ENCODE measurements at regions not wholly inside any gene's neighbourhood (a gene's known extent, or its start where the extent isn't known, plus 50 kb on each side); places are given as distances from the start of the nearest gene placed in this dataset.

DNA sequence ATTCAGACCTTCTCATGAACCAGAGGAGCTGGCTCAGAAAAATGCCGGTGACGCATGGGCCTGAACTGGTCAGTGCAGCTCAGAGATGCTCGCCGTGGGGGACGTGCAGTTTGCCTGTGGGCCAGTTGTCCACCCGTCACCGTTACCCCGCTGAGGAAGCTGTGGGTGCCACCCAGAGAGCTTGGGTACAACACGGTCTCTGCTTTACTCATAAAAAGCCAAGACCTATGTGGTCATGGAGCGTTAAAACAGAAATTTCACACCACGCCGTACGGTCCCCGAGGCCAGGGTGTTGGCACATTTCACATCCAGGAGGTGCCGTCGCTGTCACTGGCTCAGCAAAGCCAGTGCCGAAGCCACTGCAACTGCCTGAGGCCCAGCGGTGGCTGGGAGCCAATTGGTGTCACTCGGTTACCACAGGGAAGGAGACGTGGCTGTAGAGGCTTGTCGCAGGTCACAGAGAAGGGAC lies 120.9 kb downstream of the METRNL start:
- no peak for DNase-seq (ENCODE audit: low read depth)
- no peak overlapping the region for H3K4me3 ChIP-seq (replicated peaks; ENCODE audit: low read depth, low read length)
- TF ChIP-seq, protein P1, sequence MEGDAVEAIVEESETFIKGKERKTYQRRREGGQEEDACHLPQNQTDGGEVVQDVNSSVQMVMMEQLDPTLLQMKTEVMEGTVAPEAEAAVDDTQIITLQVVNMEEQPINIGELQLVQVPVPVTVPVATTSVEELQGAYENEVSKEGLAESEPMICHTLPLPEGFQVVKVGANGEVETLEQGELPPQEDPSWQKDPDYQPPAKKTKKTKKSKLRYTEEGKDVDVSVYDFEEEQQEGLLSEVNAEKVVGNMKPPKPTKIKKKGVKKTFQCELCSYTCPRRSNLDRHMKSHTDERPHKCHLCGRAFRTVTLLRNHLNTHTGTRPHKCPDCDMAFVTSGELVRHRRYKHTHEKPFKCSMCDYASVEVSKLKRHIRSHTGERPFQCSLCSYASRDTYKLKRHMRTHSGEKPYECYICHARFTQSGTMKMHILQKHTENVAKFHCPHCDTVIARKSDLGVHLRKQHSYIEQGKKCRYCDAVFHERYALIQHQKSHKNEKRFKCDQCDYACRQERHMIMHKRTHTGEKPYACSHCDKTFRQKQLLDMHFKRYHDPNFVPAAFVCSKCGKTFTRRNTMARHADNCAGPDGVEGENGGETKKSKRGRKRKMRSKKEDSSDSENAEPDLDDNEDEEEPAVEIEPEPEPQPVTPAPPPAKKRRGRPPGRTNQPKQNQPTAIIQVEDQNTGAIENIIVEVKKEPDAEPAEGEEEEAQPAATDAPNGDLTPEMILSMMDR (IDR thresholded peaks at IDR 0.05; ENCODE audit: low read length, missing control alignments): no peak

DNA sequence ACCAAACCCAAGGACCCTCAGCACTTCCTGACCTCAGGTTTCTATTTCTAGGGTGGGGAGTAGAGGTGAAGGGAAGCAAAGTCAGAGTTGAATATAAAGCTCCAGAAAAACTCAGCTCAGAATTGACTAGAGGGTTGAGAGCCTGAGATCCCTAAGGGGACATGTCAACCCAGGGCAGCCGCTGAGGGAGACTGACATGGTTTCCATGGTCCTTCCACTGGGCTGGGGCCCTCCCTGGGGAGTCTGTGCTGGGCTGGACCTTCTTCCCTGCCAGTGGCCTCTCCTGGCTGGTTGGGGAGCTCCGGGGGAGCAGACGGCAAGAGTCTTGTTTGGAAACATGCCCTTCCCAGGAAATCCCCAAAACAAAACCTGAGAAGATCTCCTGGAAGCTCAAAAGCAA lies 121.3 kb downstream of the METRNL start:
- TF ChIP-seq, protein P1 (IDR thresholded peaks at IDR 0.05; ENCODE audit: low read length, missing control alignments): no peak
- no peak for DNase-seq (ENCODE audit: low read depth)
- H3K4me3 ChIP-seq (replicated peaks; ENCODE audit: low read depth, low read length): no peak overlapping the region

DNA sequence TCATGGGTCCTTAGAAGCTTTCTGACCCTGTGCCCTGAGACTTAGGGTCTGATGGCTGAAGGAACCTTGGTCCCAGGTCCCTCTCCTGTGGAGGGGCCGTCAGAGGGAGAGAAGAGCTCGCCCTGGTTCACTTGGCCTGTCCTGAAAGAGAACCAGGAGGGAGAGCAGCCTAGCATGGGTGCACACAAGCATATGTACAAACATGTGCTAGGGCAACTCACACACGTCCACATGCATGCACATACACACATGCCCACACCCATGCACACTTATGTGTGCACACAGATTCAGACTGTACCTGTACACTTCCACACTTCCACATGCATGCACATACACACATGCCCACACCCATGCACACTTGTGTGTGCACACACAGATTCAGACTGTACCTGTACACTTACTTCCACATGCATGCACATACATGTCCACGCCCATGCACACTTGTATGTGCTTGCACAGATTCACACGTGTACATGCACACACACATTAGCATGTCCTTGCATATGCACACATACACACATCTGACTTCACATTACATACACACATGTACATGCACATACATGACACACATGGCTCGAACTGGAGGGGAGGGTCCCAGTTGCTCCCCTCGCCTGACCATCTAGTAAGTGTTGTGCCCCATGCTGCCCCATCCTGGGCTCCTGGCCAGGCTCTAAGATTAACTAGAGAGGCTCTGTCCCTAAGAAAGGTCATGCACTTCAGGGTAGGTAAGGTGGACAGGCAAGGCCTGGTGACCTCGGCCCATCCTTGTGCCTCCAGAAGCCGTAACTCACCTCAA lies 122.0 kb downstream of the METRNL start:
- TF ChIP-seq, protein P1 (IDR thresholded peaks at IDR 0.05; ENCODE audit: low read length, missing control alignments): no peak
- DNase-seq (ENCODE audit: low read depth): no peak
- H3K4me3 ChIP-seq (replicated peaks; ENCODE audit: low read depth, low read length): no peak overlapping the region

DNA sequence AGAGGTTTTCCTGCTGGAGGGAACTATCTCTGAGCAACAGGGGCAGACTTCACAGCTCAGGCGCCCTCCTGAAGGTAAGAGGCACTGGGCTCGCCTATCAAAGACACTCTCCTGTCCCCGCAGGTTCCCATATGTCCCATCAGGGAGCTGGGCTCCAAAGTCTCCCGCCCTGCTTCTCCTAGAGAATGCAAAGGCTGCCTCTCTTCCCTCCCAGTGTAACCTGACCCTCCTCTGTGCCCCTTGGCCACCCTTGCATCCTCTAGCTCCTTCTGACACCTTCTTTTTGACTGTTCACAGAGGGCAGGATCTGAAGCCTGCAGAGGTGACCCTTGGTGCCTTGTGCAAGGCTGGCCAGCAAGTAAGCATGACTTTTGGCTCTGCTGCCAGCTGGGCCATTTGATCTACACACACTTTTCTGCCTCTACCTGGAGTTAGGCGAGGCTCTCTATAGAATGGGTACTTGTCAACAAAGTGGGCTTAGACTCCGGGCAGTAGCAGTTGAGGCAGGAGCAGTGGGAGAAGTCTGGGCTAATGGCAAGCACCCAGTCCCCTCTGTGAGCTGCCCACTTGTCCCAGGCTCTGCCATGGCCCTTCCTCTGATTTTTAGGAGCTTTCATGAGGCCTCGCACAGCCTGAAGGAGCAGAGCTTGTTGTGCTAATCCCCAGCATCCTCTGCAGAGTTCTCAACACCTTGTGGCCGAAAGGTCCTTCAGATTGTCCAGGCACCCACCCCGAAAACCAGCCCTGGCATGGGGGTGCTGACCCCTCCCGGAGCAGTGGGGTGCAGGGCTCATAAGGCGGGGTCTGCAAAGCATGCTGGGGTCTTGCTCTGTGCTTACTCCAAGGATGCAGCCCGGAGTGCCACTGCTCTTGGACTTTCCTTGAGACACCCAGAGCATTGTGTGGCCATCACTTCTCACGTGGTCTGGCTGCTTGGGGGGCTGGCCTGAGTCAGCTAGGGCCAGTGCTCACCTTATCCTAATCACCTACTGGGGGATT lies 122.9 kb downstream of the METRNL start:
- H3K4me3 ChIP-seq (replicated peaks; ENCODE audit: low read depth, low read length): no peak overlapping the region
- DNase-seq (ENCODE audit: low read depth): no peak
- TF ChIP-seq, protein P1 (IDR thresholded peaks at IDR 0.05; ENCODE audit: low read length, missing control alignments): no peak

DNA sequence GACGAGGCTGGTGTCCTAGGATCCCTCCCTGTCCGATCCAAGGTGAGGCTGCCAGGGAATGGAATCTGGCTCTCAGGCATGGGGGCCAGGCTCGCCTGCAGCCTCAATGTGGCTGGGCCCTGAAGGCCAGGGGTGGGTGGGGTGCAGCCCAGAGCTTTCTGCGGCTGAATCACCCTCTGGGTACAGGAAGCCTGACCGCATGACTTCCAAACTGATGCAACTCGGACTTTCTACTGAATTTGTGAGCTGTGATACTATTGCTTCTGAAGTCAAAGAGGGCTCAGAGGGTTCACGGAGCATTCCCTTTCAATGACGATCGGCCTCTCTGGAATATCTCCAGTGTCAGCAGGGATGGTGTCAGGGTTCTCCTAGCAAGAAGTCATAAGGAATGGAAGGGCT lies 123.7 kb downstream of the METRNL start:
- peak; percentile 86 for DNase-seq (ENCODE audit: low read depth)
- TF ChIP-seq, protein P1 (IDR thresholded peaks at IDR 0.05; ENCODE audit: low read length, missing control alignments): no peak
- no peak overlapping the region for H3K4me3 ChIP-seq (replicated peaks; ENCODE audit: low read depth, low read length)

DNA sequence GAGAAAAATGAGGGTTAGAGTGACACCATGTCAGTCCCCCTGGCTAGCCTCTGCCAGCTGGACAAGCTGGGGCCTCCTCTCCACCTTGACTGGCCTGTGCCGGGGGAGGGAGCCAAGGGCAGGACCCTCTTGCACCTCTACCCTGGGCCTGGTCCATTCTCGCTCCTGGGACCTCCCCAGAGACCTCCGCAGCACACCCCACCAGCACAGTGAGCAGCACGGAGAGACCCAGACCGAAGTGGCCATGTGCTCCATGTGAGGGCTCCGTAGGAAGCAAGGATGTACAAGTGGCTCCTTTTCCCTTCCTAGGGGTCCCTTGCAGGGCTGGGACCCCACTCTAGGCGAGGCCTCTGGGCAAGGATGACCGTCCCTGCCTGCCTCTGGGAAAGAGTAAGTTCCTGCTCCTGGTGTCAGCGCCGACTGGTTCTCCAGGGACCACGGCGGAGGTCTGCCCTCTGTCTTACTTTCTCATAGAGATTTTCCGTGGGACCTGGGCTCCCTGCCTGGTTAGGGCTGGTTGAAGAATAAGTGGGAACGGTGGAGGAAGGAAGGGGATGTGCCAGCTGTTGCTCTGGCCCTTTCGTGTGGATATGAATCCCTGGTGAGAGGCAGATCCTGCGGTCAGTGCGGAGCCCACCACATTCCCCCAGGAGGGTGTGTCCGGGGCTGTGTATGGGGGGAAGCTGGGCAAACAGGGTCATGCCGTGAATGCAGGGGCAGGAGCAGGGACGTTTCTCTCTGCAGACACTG lies 124.2 kb downstream of the METRNL start:
- DNase-seq (ENCODE audit: low read depth): no peak
- TF ChIP-seq, protein P1 (IDR thresholded peaks at IDR 0.05; ENCODE audit: low read length, missing control alignments): no peak
- H3K4me3 ChIP-seq (replicated peaks; ENCODE audit: low read depth, low read length): no peak overlapping the region
